ENCODE measurements at regions not wholly inside any gene's neighbourhood (a gene's known extent, or its start where the extent isn't known, plus 50 kb on each side); places are given as distances from the start of the nearest gene placed in this dataset.
A peak's percentile ranks its signal among the peaks of the same experiment; 100 is the strongest.

GRCh38 chr18:43405097-43405496 lies 127.8 kb upstream of the SYT4 start:
- Histone ChIP-seq H3K27me3 (ENCODE audit: control insufficient read depth, insufficient read depth, low read length, poor library complexity, severe bottlenecking) (no peaks in the 10 kb centered on the region), H3K9ac (ENCODE audit: extremely low read depth, low read length, poor library complexity, severe bottlenecking) (no peak overlapping the region), H3K4me1 (ENCODE audit: control insufficient read depth, insufficient read depth, low read length) (no peaks in the 10 kb centered on the region), H3K4me3 (ENCODE audit: low read length) (no peak overlapping the region), H3K9me3 (ENCODE audit: control insufficient read depth, low read length) (no peaks in the 10 kb centered on the region), H3K27ac (ENCODE audit: low read depth, low read length) (no peak overlapping the region), H3K36me3 (ENCODE audit: control insufficient read depth, insufficient read depth, low read length) (no peaks in the 10 kb centered on the region)
- no peak overlapping the region for H3K27ac Mint-ChIP-seq
- 60 to 90% methylated on average over 1 of the region's 1 CpG for WGBS, 2 experiments (ENCODE audit: insufficient coverage in 1 of 2, insufficient read length in 1 of 2)
- H3K4me1 Mint-ChIP-seq: no peaks in the 10 kb centered on the region
- DNase-seq: no peak
- H3K9me3 Mint-ChIP-seq: peaks cover 14% of the 10 kb centered on the region
- no peak overlapping the region for H3K4me3 Mint-ChIP-seq
- H3K27me3 Mint-ChIP-seq (ENCODE audit: insufficient read depth): no peaks in the 10 kb centered on the region
- H3K36me3 Mint-ChIP-seq (ENCODE audit: low read depth): no peaks in the 10 kb centered on the region
- TF ChIP-seq CTCF (conservative IDR thresholded peaks at IDR 0.05): no peak

GRCh38 chr18:43414006-43414405 lies 136.7 kb upstream of the SYT4 start:
- Histone ChIP-seq H3K4me1 (ENCODE audit: control insufficient read depth, insufficient read depth, low read length) (peaks cover 3% of the 10 kb centered on the region), H3K9me3 (ENCODE audit: control insufficient read depth, low read length) (peaks cover 10% of the 10 kb centered on the region), H3K27me3 (ENCODE audit: control insufficient read depth, insufficient read depth, low read length, poor library complexity, severe bottlenecking) (no peaks in the 10 kb centered on the region), H3K27ac (ENCODE audit: low read depth, low read length) (no peak overlapping the region), H3K9ac (ENCODE audit: extremely low read depth, low read length, poor library complexity, severe bottlenecking) (no peak overlapping the region), H3K4me3 (ENCODE audit: low read length) (peak overlapping the region; percentile 10), H3K36me3 (ENCODE audit: control insufficient read depth, insufficient read depth, low read length) (no peaks in the 10 kb centered on the region)
- H3K36me3 Mint-ChIP-seq (ENCODE audit: low read depth): no peaks in the 10 kb centered on the region
- peaks cover 21% of the 10 kb centered on the region for H3K4me1 Mint-ChIP-seq
- 74% methylated on average over 6 of the region's 6 CpGs; no CpG with 5 or more reads in 1 of the 2 experiments for WGBS, 2 experiments (ENCODE audit: insufficient coverage in 1 of 2, insufficient read length in 1 of 2)
- H3K27ac Mint-ChIP-seq: no peak overlapping the region
- peaks cover 9% of the 10 kb centered on the region for H3K9me3 Mint-ChIP-seq
- TF ChIP-seq CTCF (conservative IDR thresholded peaks at IDR 0.05): no peak
- no peak overlapping the region for H3K4me3 Mint-ChIP-seq
- no peak for DNase-seq
- H3K27me3 Mint-ChIP-seq (ENCODE audit: insufficient read depth): no peaks in the 10 kb centered on the region

GRCh38 chr18:43420091-43420490 lies 142.8 kb upstream of the SYT4 start:
- Mint-ChIP-seq H3K4me3 (no peak overlapping the region), H3K27me3 (ENCODE audit: insufficient read depth) (no peaks in the 10 kb centered on the region), H3K36me3 (ENCODE audit: low read depth) (no peaks in the 10 kb centered on the region), H3K27ac (no peak overlapping the region), H3K9me3 (peaks cover 9% of the 10 kb centered on the region), H3K4me1 (peaks cover 5% of the 10 kb centered on the region)
- no peak for DNase-seq
- H3K4me3 ChIP-seq (ENCODE audit: low read length): no peak overlapping the region
- no peak for TF ChIP-seq CTCF (conservative IDR thresholded peaks at IDR 0.05)
- H3K4me1 ChIP-seq (ENCODE audit: control insufficient read depth, insufficient read depth, low read length): no peaks in the 10 kb centered on the region
- no peak overlapping the region for H3K9ac ChIP-seq (ENCODE audit: extremely low read depth, low read length, poor library complexity, severe bottlenecking)
- H3K9me3 ChIP-seq (ENCODE audit: control insufficient read depth, low read length): peaks cover 10% of the 10 kb centered on the region
- no peaks in the 10 kb centered on the region for H3K27me3 ChIP-seq (ENCODE audit: control insufficient read depth, insufficient read depth, low read length, poor library complexity, severe bottlenecking)
- H3K36me3 ChIP-seq (ENCODE audit: control insufficient read depth, insufficient read depth, low read length): no peaks in the 10 kb centered on the region
- H3K27ac ChIP-seq (ENCODE audit: low read depth, low read length): no peak overlapping the region

All from endodermal cell (in vitro differentiated cells).